ENCODE measurements at regions not wholly inside any gene's neighbourhood (a gene's known extent, or its start where the extent isn't known, plus 50 kb on each side); places are given as distances from the start of the nearest gene placed in this dataset.

GRCh38 chr2:128396500-128396891 is 77.8 kb upstream of the HS6ST1 start:
- TF ChIP-seq CTCF (IDR thresholded peaks at IDR 0.05; ENCODE audit: poor library complexity) (no peak), EZH2 (IDR thresholded peaks at IDR 0.05; ENCODE audit: borderline replicate concordance) (no peak)
